Breast epithelium (tissue), 4 donors: ENCODE measurements at regions not wholly inside any gene's neighbourhood (a gene's known extent, or its start where the extent isn't known, plus 50 kb on each side); places are given as distances from the start of the nearest gene placed in this dataset.

Experiments used
- DNase-seq, 2 donors: peaks; one replicate each; pipeline ENCODE4 v3.0.0-alpha.2; 2019; ENCODE audit warnings: low spot score in 2 of 2
- H3K27ac ChIP-seq, 2 donors: fragments of 200-600 bp; sonication (generic) in 1 of 2; one replicate each; pipeline ENCODE4 v1.5.1; 2016 to 2019; ENCODE audit warnings: mild to moderate bottlenecking in 1 of 2
- H3K27me3 ChIP-seq, 2 donors: fragments of 200-600 bp; sonication (generic) in 1 of 2; one replicate each; pipeline versions ENCODE4 v1.5.1 to v1.6.0; 2017 to 2019; ENCODE audit warnings: control low read depth in 1 of 2, mild to moderate bottlenecking in 1 of 2
- H3K36me3 ChIP-seq: fragments of 200-600 bp; one replicate; pipeline ENCODE4 v1.5.1; 2019
- H3K4me1 ChIP-seq, 2 donors: fragments of 200-600 bp; sonication (generic); one replicate each; pipeline ENCODE4 v1.5.1; 2016 to 2019; ENCODE audit warnings: control low read depth in 1 of 2
- H3K4me3 ChIP-seq, 3 donors: fragments of 200-600 bp; sonication (generic); 1 replicate in 2 of 3; 2 replicates in 1 of 3; pipeline ENCODE4 v1.5.1; 2016 to 2019; ENCODE audit warnings: mild to moderate bottlenecking in 3 of 3, moderate library complexity in 2 of 3
- H3K9me3 ChIP-seq, 2 donors: fragments of 200-600 bp; sonication (generic) in 1 of 2; one replicate each; pipeline ENCODE4 v1.5.1; 2016 to 2019; ENCODE audit warnings: control low read depth in 1 of 2
- CTCF ChIP-seq, 3 donors: fragments of 450-650 bp; IDR thresholded peaks; one replicate each; pipeline ENCODE4 v1.5.1; 2016 to 2017; ENCODE audit warnings: antibody characterized with exemption in 3 of 3, mild to moderate bottlenecking in 3 of 3, moderate library complexity in 3 of 3
- POLR2A ChIP-seq: fragments of 450-650 bp; IDR thresholded peaks from one replicate; pipeline ENCODE4 v1.6.1; 2016; ENCODE audit warnings: antibody characterized with exemption, mild to moderate bottlenecking, moderate library complexity
- POLR2AphosphoS5 ChIP-seq, 3 donors: sonication (generic); formaldehyde crosslinking; IDR thresholded peaks; one replicate each; pipeline ENCODE4 v1.6.1; 2017; ENCODE audit warnings: antibody characterized with exemption in 3 of 3
- intact Hi-C: fragments of 100-400 bp; cut with DNase I; formaldehyde crosslinking; loops from one replicate; pipeline ENCODE4 v1.15.1; 2023; ENCODE audit warnings: low total_unique reads

- no peaks in the 10 kb centered on the region for H3K9me3 ChIP-seq
- no peak for DNase-seq
- H3K4me3 ChIP-seq: no peak overlapping the region
- no peaks in the 10 kb centered on the region for H3K36me3 ChIP-seq
- H3K27me3 ChIP-seq: no peaks in the 10 kb centered on the region
- intact Hi-C loops: loop anchor here (5.0 kb wide), 1 partner anchor 1127 kb away; no protein-coding TSS in a partner anchor
- TF ChIP-seq CTCF (IDR thresholded peaks at IDR 0.05) (no peak), POLR2A (no peak), POLR2AphosphoS5 (IDR thresholded peaks at IDR 0.05) (no peak)
- H3K27ac ChIP-seq: no peak overlapping the region
- no peaks in the 10 kb centered on the region for H3K4me1 ChIP-seq
These were observed 459.7 kb downstream of the EBF1 start for GRCh38 chr5:158639881-158640592.

- no peaks in the 10 kb centered on the region for H3K4me1 ChIP-seq
- no peaks in the 10 kb centered on the region for H3K36me3 ChIP-seq
- H3K27ac ChIP-seq: no peak overlapping the region
- no peaks in the 10 kb centered on the region for H3K9me3 ChIP-seq
- no peak overlapping the region for H3K4me3 ChIP-seq
- intact Hi-C loops: no loop called here
- no peak for DNase-seq
- H3K27me3 ChIP-seq: no peaks in the 10 kb centered on the region
- TF ChIP-seq CTCF (IDR thresholded peaks at IDR 0.05): no peak
- no peak for TF ChIP-seq POLR2AphosphoS5 (IDR thresholded peaks at IDR 0.05)
- no peak for TF ChIP-seq POLR2A
These were observed 461.3 kb downstream of the EBF1 start for GRCh38 chr5:158638396-158638795.

- intact Hi-C loops: no loop called here
- Histone ChIP-seq H3K27me3 (no peaks in the 10 kb centered on the region), H3K4me1 (no peaks in the 10 kb centered on the region), H3K9me3 (no peaks in the 10 kb centered on the region), H3K27ac (no peak overlapping the region), H3K36me3 (no peaks in the 10 kb centered on the region), H3K4me3 (no peak overlapping the region)
- no peak for DNase-seq
- TF ChIP-seq POLR2A: no peak
- TF ChIP-seq POLR2AphosphoS5 (IDR thresholded peaks at IDR 0.05): no peak
- no peak for TF ChIP-seq CTCF (IDR thresholded peaks at IDR 0.05)
These were observed 462.7 kb downstream of the EBF1 start for GRCh38 chr5:158637039-158637438.

- Histone ChIP-seq H3K9me3 (no peaks in the 10 kb centered on the region), H3K27me3 (no peaks in the 10 kb centered on the region), H3K27ac (no peak overlapping the region), H3K36me3 (no peaks in the 10 kb centered on the region), H3K4me1 (no peaks in the 10 kb centered on the region), H3K4me3 (no peak overlapping the region)
- TF ChIP-seq POLR2AphosphoS5 (IDR thresholded peaks at IDR 0.05) (no peak), CTCF (IDR thresholded peaks at IDR 0.05) (no peak), POLR2A (no peak)
- DNase-seq: no peak
- intact Hi-C loops: no loop called here
These were observed 464.2 kb downstream of the EBF1 start for GRCh38 chr5:158635565-158635964.

GRCh38 chr5:158634714-158635113, 465.0 kb downstream of the EBF1 start:
- no peaks in the 10 kb centered on the region for H3K36me3 ChIP-seq
- no peak overlapping the region for H3K4me3 ChIP-seq
- intact Hi-C loops: no loop called here
- DNase-seq: no peak
- no peaks in the 10 kb centered on the region for H3K27me3 ChIP-seq
- H3K4me1 ChIP-seq: no peaks in the 10 kb centered on the region
- H3K9me3 ChIP-seq: no peaks in the 10 kb centered on the region
- no peak for TF ChIP-seq CTCF (IDR thresholded peaks at IDR 0.05)
- TF ChIP-seq POLR2AphosphoS5 (IDR thresholded peaks at IDR 0.05): no peak
- no peak for TF ChIP-seq POLR2A
- no peak overlapping the region for H3K27ac ChIP-seq
